HEK293 (cell line): ENCODE measurements at regions not wholly inside any gene's neighbourhood (a gene's known extent, or its start where the extent isn't known, plus 50 kb on each side); places are given as distances from the start of the nearest gene placed in this dataset.

Experiments
- GLI4 ChIP-seq: fragments of 450-650 bp; formaldehyde crosslinking; IDR thresholded peaks from 2 replicates; pipeline ENCODE4 v1.5.1; 2016; ENCODE audit warnings: missing biosample characterization, missing genetic modification characterization
- KLF1 ChIP-seq: fragments of 450-650 bp; formaldehyde crosslinking; IDR thresholded peaks from 2 replicates; pipeline ENCODE4 v1.5.1; 2016; ENCODE audit warnings: missing biosample characterization, missing genetic modification characterization
- KLF9 ChIP-seq: fragments of 450-650 bp; formaldehyde crosslinking; IDR thresholded peaks from 2 replicates; pipeline ENCODE4 v1.5.1; 2016; ENCODE audit warnings: missing biosample characterization, missing genetic modification characterization, low read depth
- WT1 ChIP-seq: fragments of 450-650 bp; formaldehyde crosslinking; IDR thresholded peaks from 2 replicates; pipeline ENCODE4 v1.5.1; 2016; ENCODE audit warnings: missing biosample characterization, missing genetic modification characterization
- ZFP3 ChIP-seq: fragments of 450-650 bp; formaldehyde crosslinking; IDR thresholded peaks from 2 replicates; pipeline ENCODE4 v1.5.1; 2016; ENCODE audit warnings: low read depth, missing biosample characterization, missing genetic modification characterization
- ZNF10 ChIP-seq: fragments of 450-650 bp; formaldehyde crosslinking; IDR thresholded peaks from 2 replicates; pipeline ENCODE4 v1.5.1; 2017; ENCODE audit warnings: missing biosample characterization, missing genetic modification characterization
- ZNF155 ChIP-seq: fragments of 450-650 bp; formaldehyde crosslinking; IDR thresholded peaks from 2 replicates; pipeline ENCODE4 v1.5.1; 2016; ENCODE audit warnings: missing biosample characterization, missing genetic modification characterization
- ZNF18 ChIP-seq: fragments of 450-650 bp; formaldehyde crosslinking; IDR thresholded peaks from 2 replicates; pipeline ENCODE4 v1.5.1; 2016; ENCODE audit warnings: missing biosample characterization, missing genetic modification characterization
- ZNF24 ChIP-seq: fragments of 450-650 bp; formaldehyde crosslinking; IDR thresholded peaks from 2 replicates; pipeline ENCODE4 v1.5.1; 2016; ENCODE audit warnings: missing biosample characterization, missing genetic modification characterization
- ZNF274 ChIP-seq, 2 experiments: fragments of 200-500 bp in 1 of 2; fragments of 450-650 bp in 1 of 2; sonication (Bioruptor generic) in 1 of 2; formaldehyde crosslinking in 1 of 2; IDR thresholded peaks; 2 replicates each; pipeline versions ENCODE4 v1.5.1 to v1.6.1; 2014 to 2016; ENCODE audit warnings: borderline replicate concordance in 1 of 2, inconsistent platforms in 1 of 2, low read length in 1 of 2, missing biosample characterization in 1 of 2, missing genetic modification characterization in 1 of 2
- ZNF776 ChIP-seq: fragments of 450-650 bp; formaldehyde crosslinking; IDR thresholded peaks from 2 replicates; pipeline ENCODE4 v1.5.0; 2017; ENCODE audit warnings: missing biosample characterization, missing genetic modification characterization, borderline replicate concordance
- TF ChIP-seq, protein P1 (sequence below): fragments of 450-650 bp; formaldehyde crosslinking; IDR thresholded peaks from 2 replicates; pipeline ENCODE4 v1.5.1; 2016; ENCODE audit warnings: missing biosample characterization, missing genetic modification characterization
- TF ChIP-seq, protein P2 (sequence below): fragments of 450-650 bp; formaldehyde crosslinking; IDR thresholded peaks from 2 replicates; pipeline ENCODE4 v1.5.1; 2016; ENCODE audit warnings: missing biosample characterization, missing genetic modification characterization

DNA sequence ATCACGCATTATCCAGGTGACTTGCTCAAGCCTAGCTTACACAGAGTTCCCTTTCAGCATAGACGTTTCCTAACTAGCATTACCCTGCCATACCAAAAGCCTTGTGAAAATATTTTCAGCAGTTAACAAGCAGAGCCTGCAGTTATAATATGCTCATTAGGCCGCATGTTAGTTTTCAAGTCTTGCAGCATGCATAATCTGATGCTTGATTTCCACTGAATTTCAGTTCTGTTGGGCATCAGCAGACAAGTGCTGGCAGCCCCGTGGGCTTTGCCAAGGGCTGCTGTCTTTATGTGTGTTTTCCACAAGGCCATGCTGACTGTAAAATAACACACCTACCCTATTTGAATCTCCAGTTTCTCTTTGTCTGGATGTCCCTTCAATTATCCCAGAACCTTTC is 491.0 kb upstream of the WWC1 start:
- TF ChIP-seq KLF1 (tag by site-specific recombination) (no peak), GLI4 (tag by site-specific recombination) (no peak), WT1 (tag by site-specific recombination) (no peak), ZNF274 (IDR thresholded peaks at IDR 0.05; ENCODE audit: low read length) (no peak), ZNF274 (tag by site-specific recombination; IDR thresholded peaks at IDR 0.05; ENCODE audit: borderline replicate concordance) (no peak), ZNF10 (tag by site-specific recombination) (no peak), ZNF155 (tag by site-specific recombination) (no peak), ZFP3 (tag by site-specific recombination) (no peak), KLF9 (no peak), ZNF24 (no peak), ZNF18 (no peak), ZNF776 (tag by site-specific recombination) (no peak)
- TF ChIP-seq, protein P1, sequence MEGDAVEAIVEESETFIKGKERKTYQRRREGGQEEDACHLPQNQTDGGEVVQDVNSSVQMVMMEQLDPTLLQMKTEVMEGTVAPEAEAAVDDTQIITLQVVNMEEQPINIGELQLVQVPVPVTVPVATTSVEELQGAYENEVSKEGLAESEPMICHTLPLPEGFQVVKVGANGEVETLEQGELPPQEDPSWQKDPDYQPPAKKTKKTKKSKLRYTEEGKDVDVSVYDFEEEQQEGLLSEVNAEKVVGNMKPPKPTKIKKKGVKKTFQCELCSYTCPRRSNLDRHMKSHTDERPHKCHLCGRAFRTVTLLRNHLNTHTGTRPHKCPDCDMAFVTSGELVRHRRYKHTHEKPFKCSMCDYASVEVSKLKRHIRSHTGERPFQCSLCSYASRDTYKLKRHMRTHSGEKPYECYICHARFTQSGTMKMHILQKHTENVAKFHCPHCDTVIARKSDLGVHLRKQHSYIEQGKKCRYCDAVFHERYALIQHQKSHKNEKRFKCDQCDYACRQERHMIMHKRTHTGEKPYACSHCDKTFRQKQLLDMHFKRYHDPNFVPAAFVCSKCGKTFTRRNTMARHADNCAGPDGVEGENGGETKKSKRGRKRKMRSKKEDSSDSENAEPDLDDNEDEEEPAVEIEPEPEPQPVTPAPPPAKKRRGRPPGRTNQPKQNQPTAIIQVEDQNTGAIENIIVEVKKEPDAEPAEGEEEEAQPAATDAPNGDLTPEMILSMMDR (tag by site-specific recombination), result no peak
- TF ChIP-seq, protein P2, sequence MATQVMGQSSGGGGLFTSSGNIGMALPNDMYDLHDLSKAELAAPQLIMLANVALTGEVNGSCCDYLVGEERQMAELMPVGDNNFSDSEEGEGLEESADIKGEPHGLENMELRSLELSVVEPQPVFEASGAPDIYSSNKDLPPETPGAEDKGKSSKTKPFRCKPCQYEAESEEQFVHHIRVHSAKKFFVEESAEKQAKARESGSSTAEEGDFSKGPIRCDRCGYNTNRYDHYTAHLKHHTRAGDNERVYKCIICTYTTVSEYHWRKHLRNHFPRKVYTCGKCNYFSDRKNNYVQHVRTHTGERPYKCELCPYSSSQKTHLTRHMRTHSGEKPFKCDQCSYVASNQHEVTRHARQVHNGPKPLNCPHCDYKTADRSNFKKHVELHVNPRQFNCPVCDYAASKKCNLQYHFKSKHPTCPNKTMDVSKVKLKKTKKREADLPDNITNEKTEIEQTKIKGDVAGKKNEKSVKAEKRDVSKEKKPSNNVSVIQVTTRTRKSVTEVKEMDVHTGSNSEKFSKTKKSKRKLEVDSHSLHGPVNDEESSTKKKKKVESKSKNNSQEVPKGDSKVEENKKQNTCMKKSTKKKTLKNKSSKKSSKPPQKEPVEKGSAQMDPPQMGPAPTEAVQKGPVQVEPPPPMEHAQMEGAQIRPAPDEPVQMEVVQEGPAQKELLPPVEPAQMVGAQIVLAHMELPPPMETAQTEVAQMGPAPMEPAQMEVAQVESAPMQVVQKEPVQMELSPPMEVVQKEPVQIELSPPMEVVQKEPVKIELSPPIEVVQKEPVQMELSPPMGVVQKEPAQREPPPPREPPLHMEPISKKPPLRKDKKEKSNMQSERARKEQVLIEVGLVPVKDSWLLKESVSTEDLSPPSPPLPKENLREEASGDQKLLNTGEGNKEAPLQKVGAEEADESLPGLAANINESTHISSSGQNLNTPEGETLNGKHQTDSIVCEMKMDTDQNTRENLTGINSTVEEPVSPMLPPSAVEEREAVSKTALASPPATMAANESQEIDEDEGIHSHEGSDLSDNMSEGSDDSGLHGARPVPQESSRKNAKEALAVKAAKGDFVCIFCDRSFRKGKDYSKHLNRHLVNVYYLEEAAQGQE (tag by site-specific recombination), result no peak
